MG63 (cell line): ENCODE measurements at regions not wholly inside any gene's neighbourhood (a gene's known extent, or its start where the extent isn't known, plus 50 kb on each side); places are given as distances from the start of the nearest gene placed in this dataset.

Experiments used
- DNase-seq: peaks from one replicate; pipeline ENCODE4 v3.0.0-alpha.2; 2020
- H3K27me3 ChIP-seq: fragments of 250-450 bp; sonication (Bioruptor Pico); 2 replicates; pipeline ENCODE4 v1.5.1; 2020; ENCODE audit warnings: mild to moderate bottlenecking, moderate library complexity
- H3K36me3 ChIP-seq: fragments of 250-450 bp; sonication (Bioruptor Pico); 2 replicates; pipeline ENCODE4 v1.5.1; 2020; ENCODE audit warnings: mild to moderate bottlenecking, moderate library complexity
- H3K4me3 ChIP-seq: fragments of 250-450 bp; sonication (Bioruptor Pico); 2 replicates; pipeline ENCODE4 v1.5.1; 2020; ENCODE audit warnings: mild to moderate bottlenecking, moderate library complexity
- H3K9me3 ChIP-seq: fragments of 250-450 bp; sonication (Bioruptor Pico); 2 replicates; pipeline ENCODE4 v1.5.1; 2020; ENCODE audit warnings: mild to moderate bottlenecking, moderate library complexity

GRCh38 chr2:225340923-225341322 is 58.6 kb upstream of the NYAP2 start:
- no peak for DNase-seq

DNA sequence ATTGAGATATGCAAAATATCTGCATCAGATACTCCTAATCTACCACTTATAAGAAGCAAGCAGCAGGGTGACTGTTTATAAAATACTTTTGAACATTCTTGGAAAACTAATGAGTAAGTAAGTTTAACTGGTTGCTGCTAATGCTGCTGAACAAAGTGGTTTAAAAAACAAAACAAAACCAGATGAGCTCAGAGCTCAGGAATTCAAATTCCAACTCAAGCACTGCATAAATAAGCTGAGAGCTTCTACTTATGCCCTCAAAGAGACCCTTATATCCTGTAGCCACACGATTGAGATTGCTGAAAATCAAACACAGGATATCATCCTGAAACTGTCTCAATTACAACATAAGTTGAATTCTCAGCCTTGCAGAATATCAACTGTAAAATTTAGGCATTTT is 62.3 kb upstream of the NYAP2 start:
- no peaks in the 10 kb centered on the region for H3K36me3 ChIP-seq
- no peaks in the 10 kb centered on the region for H3K27me3 ChIP-seq
- no peak overlapping the region for H3K4me3 ChIP-seq
- DNase-seq: peak; percentile 3
- H3K9me3 ChIP-seq: no peaks in the 10 kb centered on the region

More at GRCh38 chr2:225340923-225341322, 58.6 kb upstream of the NYAP2 start:
- no peak overlapping the region for H3K4me3 ChIP-seq
- no peaks in the 10 kb centered on the region for H3K36me3 ChIP-seq
- H3K9me3 ChIP-seq: no peaks in the 10 kb centered on the region
- H3K27me3 ChIP-seq: no peaks in the 10 kb centered on the region

DNA sequence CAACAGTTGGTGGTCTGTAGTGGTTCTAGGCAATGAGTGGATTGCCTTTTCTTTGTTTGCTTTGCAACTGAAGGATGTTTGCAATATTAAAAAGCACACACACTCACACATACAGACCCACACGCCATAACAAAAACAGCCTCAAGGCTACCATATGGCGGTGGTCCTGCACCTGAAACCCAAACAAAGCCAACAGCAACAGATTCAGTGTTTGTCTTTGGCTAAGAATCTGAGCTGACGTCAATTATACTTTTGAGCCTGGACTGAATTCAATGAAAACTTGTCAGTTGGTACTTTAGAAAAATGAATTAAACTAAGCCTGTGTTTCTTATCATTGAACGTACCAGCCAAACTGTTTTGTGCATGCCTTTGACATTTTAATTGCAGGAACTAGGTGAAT is 65.0 kb upstream of the NYAP2 start:
- Histone ChIP-seq H3K27me3 (no peaks in the 10 kb centered on the region), H3K36me3 (no peaks in the 10 kb centered on the region), H3K4me3 (no peak overlapping the region), H3K9me3 (no peaks in the 10 kb centered on the region)
- DNase-seq: no peak

DNA sequence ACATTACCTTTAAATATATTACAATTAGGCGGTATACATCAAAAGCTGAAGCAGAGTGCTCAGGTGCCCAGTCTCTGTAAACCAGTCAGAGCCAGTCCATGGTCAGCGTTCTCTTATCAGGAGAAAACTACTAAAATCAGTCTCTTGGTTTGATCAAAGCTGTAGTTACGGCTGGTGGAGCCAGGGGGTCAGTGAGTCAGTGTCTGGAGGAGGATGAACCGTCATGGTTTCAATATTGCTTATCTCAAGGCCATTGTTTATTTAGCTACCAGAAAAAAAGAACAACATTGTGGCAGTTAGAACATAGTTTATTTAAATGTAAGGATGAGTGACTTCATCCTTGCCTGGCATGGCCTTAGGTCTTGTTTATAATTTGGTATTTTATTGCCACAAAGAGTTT is 71.3 kb upstream of the NYAP2 start:
- H3K27me3 ChIP-seq: no peaks in the 10 kb centered on the region
- H3K36me3 ChIP-seq: no peaks in the 10 kb centered on the region
- no peaks in the 10 kb centered on the region; the same call in 1 of the 2 replicates for H3K9me3 ChIP-seq
- peak; percentile 72 for DNase-seq
- no peak overlapping the region for H3K4me3 ChIP-seq

GRCh38 chr2:225326969-225327368 is 72.5 kb upstream of the NYAP2 start:
- no peak for DNase-seq
- Histone ChIP-seq H3K9me3 (no peaks in the 10 kb centered on the region; the same call in 1 of the 2 replicates), H3K27me3 (no peaks in the 10 kb centered on the region), H3K4me3 (no peak overlapping the region), H3K36me3 (no peaks in the 10 kb centered on the region)

DNA sequence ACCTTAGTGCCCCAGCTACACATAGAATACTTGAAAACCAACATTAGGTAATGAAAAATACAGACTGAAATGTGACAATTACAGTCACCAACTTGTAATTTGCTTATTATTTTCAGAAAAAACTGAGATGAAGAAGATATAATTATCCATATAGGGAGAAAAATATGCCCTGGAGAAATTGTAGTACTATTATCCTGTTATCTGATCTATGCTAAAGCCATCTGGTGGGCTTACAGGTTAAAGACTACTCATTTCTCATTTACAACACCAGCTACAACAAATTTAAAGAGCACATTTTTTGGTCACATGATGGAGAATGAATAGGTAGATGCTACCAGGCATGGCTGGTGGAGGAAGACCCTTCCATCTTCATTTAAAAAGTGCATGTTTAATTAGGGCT is 79.6 kb upstream of the NYAP2 start:
- Histone ChIP-seq H3K36me3 (no peaks in the 10 kb centered on the region), H3K27me3 (no peaks in the 10 kb centered on the region), H3K4me3 (no peak overlapping the region), H3K9me3 (peaks cover 9% of the 10 kb centered on the region; the same call in 1 of the 2 replicates)
- DNase-seq: no peak

GRCh38 chr2:225318440-225318839 is 81.1 kb upstream of the NYAP2 start:
- H3K9me3 ChIP-seq: peaks cover 9% of the 10 kb centered on the region; the same call in 1 of the 2 replicates
- H3K27me3 ChIP-seq: no peaks in the 10 kb centered on the region
- no peak overlapping the region for H3K4me3 ChIP-seq
- no peaks in the 10 kb centered on the region for H3K36me3 ChIP-seq
- DNase-seq: no peak

GRCh38 chr2:225317186-225317585 is 82.3 kb upstream of the NYAP2 start:
- Histone ChIP-seq H3K9me3 (peaks cover 9% of the 10 kb centered on the region; the same call in 1 of the 2 replicates), H3K36me3 (no peaks in the 10 kb centered on the region), H3K27me3 (no peaks in the 10 kb centered on the region), H3K4me3 (no peak overlapping the region)
- no peak for DNase-seq

GRCh38 chr2:225310745-225311144 is 88.8 kb upstream of the NYAP2 start:
- Histone ChIP-seq H3K36me3 (no peaks in the 10 kb centered on the region), H3K27me3 (no peaks in the 10 kb centered on the region), H3K9me3 (no peaks in the 10 kb centered on the region), H3K4me3 (no peak overlapping the region)
- no peak for DNase-seq

DNA sequence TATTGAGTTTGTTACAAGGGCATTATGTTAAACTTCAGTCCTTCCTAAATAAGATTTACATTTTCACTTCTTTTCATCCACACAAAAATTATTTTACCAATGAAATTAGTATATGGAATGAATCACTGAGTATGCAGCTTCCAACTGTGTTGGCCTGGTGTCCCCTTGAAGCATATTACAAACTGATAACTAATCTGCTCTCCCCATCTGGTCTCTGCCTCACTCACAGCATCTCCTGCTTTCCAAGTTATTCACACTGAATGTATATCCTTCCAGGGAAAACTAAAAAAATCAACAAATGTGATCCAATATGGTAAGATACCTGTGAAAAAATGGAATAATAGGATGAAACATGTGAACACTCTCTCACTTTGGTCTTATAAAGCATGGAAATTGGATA is 90.0 kb upstream of the NYAP2 start:
- no peaks in the 10 kb centered on the region for H3K36me3 ChIP-seq
- no peak overlapping the region for H3K4me3 ChIP-seq
- H3K9me3 ChIP-seq: no peaks in the 10 kb centered on the region
- no peaks in the 10 kb centered on the region for H3K27me3 ChIP-seq
- DNase-seq: no peak

DNA sequence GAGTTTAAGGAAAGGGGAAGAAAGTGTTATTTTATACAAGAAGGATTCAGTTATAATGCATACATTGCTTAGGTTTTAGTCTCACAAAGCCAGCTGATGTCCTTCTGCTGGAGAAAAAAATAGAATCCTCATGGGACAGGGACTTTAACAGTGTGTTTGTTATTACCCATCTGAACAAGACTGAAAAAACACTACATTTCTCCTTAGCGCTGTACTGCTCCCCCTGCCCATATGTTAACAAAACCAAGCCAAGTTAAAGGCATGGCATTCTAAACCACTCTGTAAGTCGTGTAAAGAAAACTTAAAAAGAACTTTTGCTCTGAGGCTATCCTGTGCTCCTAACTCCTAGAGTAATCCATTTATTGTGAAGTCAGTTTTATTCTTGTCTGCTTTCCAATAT is 102.6 kb upstream of the NYAP2 start:
- no peak for DNase-seq
- no peak overlapping the region for H3K4me3 ChIP-seq
- H3K36me3 ChIP-seq: no peaks in the 10 kb centered on the region

DNA sequence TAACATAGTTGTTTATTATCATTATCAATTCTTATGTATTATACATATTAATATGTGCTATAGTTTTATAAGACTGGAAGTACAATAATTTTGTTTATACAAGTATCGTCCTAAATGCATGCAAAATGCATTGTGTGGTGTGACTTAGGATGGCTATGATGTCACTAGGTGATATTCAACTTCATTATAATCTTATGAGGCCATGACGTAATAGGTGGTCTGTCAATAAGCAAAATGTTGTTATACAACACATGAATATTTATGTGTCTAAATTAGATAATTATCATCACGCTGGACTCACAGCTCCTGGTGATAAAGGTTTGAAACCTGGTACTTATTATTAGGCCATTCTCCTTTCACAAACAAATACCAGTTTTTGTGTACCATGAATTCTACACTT is 104.4 kb upstream of the NYAP2 start:
- H3K9me3 ChIP-seq: no peaks in the 10 kb centered on the region
- DNase-seq: no peak
- no peaks in the 10 kb centered on the region; the same call in 1 of the 2 replicates for H3K27me3 ChIP-seq
- no peaks in the 10 kb centered on the region for H3K36me3 ChIP-seq
- H3K4me3 ChIP-seq: no peak overlapping the region

More for the DNA sequence above, 102.6 kb upstream of the NYAP2 start:
- Histone ChIP-seq H3K27me3 (no peaks in the 10 kb centered on the region; the same call in 1 of the 2 replicates), H3K9me3 (peaks cover 2% of the 10 kb centered on the region; the same call in 1 of the 2 replicates)

- Histone ChIP-seq H3K36me3 (no peaks in the 10 kb centered on the region), H3K4me3 (no peak overlapping the region), H3K9me3 (no peaks in the 10 kb centered on the region), H3K27me3 (no peaks in the 10 kb centered on the region; the same call in 1 of the 2 replicates)
- no peak for DNase-seq
Observed at GRCh38 chr2:225293638-225294037, 105.9 kb upstream of the NYAP2 start.

GRCh38 chr2:225290757-225291400 is 108.6 kb upstream of the NYAP2 start:
- no peak for DNase-seq
- H3K36me3 ChIP-seq: no peaks in the 10 kb centered on the region
- no peaks in the 10 kb centered on the region for H3K27me3 ChIP-seq
- H3K4me3 ChIP-seq: no peak overlapping the region
- no peaks in the 10 kb centered on the region for H3K9me3 ChIP-seq

DNA sequence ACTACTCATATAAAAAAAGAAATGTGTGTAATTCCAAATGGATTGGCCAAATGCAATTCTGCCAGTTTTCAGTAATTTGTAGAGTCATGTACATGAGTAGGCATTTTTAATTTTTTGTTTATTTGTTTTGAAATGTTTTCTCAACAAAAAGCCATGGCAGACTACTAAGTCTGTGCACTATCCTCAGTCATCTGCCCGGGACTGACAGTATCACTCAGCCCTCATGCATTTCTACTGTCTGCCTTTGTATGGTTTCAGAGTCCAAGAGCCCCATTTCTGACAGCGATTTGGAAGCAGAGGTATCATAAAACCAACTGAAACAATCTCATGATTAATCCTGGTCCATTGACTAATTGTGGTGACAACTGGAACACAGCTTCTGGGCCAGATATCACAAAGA is 109.9 kb upstream of the NYAP2 start:
- Histone ChIP-seq H3K27me3 (no peaks in the 10 kb centered on the region), H3K36me3 (no peaks in the 10 kb centered on the region), H3K4me3 (no peak overlapping the region), H3K9me3 (no peaks in the 10 kb centered on the region)
- no peak for DNase-seq

GRCh38 chr2:225288986-225289385 is 110.5 kb upstream of the NYAP2 start:
- H3K9me3 ChIP-seq: no peaks in the 10 kb centered on the region
- H3K27me3 ChIP-seq: no peaks in the 10 kb centered on the region
- H3K4me3 ChIP-seq: no peak overlapping the region
- DNase-seq: no peak
- H3K36me3 ChIP-seq: no peaks in the 10 kb centered on the region

GRCh38 chr2:225282858-225283710 is 116.4 kb upstream of the NYAP2 start:
- Histone ChIP-seq H3K9me3 (no peaks in the 10 kb centered on the region), H3K27me3 (no peaks in the 10 kb centered on the region), H3K4me3 (no peak overlapping the region), H3K36me3 (no peaks in the 10 kb centered on the region)
- peak; percentile 64 for DNase-seq

GRCh38 chr2:225276207-225276606 is 123.3 kb upstream of the NYAP2 start:
- no peak for DNase-seq
- H3K27me3 ChIP-seq: no peaks in the 10 kb centered on the region
- no peaks in the 10 kb centered on the region; the same call in 1 of the 2 replicates for H3K9me3 ChIP-seq
- H3K4me3 ChIP-seq: no peak overlapping the region
- no peaks in the 10 kb centered on the region for H3K36me3 ChIP-seq
